LNCaP clone FGC (cell line): ENCODE measurements at regions not wholly inside any gene's neighbourhood (a gene's known extent, or its start where the extent isn't known, plus 50 kb on each side); places are given as distances from the start of the nearest gene placed in this dataset.

Source experiments
- DNase-seq: peaks from one replicate; pipeline ENCODE4 v3.0.0-alpha.2; 2011; ENCODE audit warnings: low read depth
- H3K4me3 ChIP-seq: 2 replicates; pipeline ENCODE4 v1.5.1; 2011; ENCODE audit warnings: mild to moderate bottlenecking, low read depth, low read length, control low read depth
- CTCF ChIP-seq: IDR thresholded peaks from 2 replicates; pipeline ENCODE4 v1.5.1; 2012; ENCODE audit warnings: mild to moderate bottlenecking; ENCODE audit not compliant: control insufficient read depth, insufficient read depth; ENCODE audit errors: extremely low read depth

GRCh38 chr4:66842026-66842723 is 703.1 kb downstream of the CENPC start:
- TF ChIP-seq CTCF = no peak
- H3K4me3 ChIP-seq = no peak overlapping the region
- DNase-seq = no peak

GRCh38 chr4:66840178-66840577 is 705.1 kb downstream of the CENPC start:
- no peak overlapping the region for H3K4me3 ChIP-seq
- no peak for TF ChIP-seq CTCF
- DNase-seq = no peak

DNA sequence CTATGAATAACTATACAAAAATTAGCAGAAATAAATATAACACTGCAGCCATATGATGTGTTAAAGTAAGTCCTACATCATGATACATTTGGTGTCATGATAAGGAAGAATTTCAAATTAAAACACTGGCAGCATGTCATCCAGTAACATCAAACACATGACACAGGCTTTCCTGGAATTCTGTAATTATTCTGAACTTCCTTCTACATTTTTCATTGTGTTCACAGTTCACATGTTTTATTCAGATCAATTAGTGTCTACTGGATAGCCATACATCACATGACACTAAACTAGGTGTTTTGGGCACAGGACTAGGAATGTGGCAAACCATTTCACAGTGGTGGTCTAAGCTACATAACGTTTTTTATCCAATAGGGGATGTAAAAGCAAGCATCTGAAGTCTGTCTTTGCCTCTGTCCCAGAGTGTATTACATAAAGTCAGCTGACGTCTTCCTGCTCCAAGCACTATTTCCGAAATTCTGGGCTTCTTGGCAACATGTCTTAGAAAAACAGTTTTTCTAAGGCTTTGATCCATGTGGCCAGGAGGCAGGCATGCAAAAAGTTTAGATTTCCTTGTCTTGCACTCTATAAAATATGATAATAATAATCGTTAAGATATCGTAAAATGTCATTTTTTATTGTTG is 707.9 kb downstream of the CENPC start:
- DNase-seq = no peak
- no peak overlapping the region for H3K4me3 ChIP-seq
- no peak for TF ChIP-seq CTCF

GRCh38 chr4:66829310-66829709 is 716.0 kb downstream of the CENPC start:
- TF ChIP-seq CTCF = no peak
- no peak overlapping the region for H3K4me3 ChIP-seq
- DNase-seq = no peak

- no peak for TF ChIP-seq CTCF
- DNase-seq = no peak
Observed at GRCh38 chr4:66820681-66821080, 724.6 kb downstream of the CENPC start.

GRCh38 chr4:66814277-66814676 is 731.0 kb downstream of the CENPC start:
- no peak overlapping the region for H3K4me3 ChIP-seq
- DNase-seq = no peak
- no peak for TF ChIP-seq CTCF

More at GRCh38 chr4:66820681-66821080, 724.6 kb downstream of the CENPC start:
- no peak overlapping the region for H3K4me3 ChIP-seq
